Activated T-cell treated with anti-CD3 and anti-CD28 coated beads, Interleukin-2, amount 50 U/mL, for 4 hours (primary cell): ENCODE measurements at regions not wholly inside any gene's neighbourhood (a gene's known extent, or its start where the extent isn't known, plus 50 kb on each side); places are given as distances from the start of the nearest gene placed in this dataset.

Experiments used
- ATAC-seq, 2 donors: fragments of 200-7000 bp; cut with Tn5 transposase; one replicate each; pipeline ENCODE4 v1.10.0; 2021
- DNase-seq: peaks from one replicate; pipeline ENCODE4 v3.0.0-alpha.2; 2020
- H3K27me3 Mint-ChIP-seq: one replicate; pipeline ENCODE4 v1.8.0; 2021; ENCODE audit warnings: low read depth, mixed read lengths
- H3K36me3 Mint-ChIP-seq: one replicate; pipeline ENCODE4 v1.8.0; 2022; ENCODE audit warnings: mixed read lengths; ENCODE audit not compliant: insufficient read depth
- H3K4me1 Mint-ChIP-seq: one replicate; pipeline ENCODE4 v1.8.0; 2021; ENCODE audit warnings: low read depth, mixed read lengths
- H3K4me3 Mint-ChIP-seq: one replicate; pipeline ENCODE4 v1.8.0; 2021; ENCODE audit warnings: mild to moderate bottlenecking, moderate library complexity, mixed read lengths
- H3K9me3 Mint-ChIP-seq: one replicate; pipeline ENCODE4 v1.8.0; 2021; ENCODE audit warnings: mixed read lengths

- H3K9me3 Mint-ChIP-seq: no peaks in the 10 kb centered on the region
- H3K27me3 Mint-ChIP-seq: no peaks in the 10 kb centered on the region
- ATAC-seq (no peak), DNase-seq (no peak)
- no peaks in the 10 kb centered on the region for H3K36me3 Mint-ChIP-seq
- H3K4me1 Mint-ChIP-seq: no peaks in the 10 kb centered on the region
- H3K4me3 Mint-ChIP-seq: no peak overlapping the region
These were observed 529.2 kb downstream of the USP25 start for GRCh38 chr21:16258844-16259611.

- Mint-ChIP-seq H3K36me3 (no peaks in the 10 kb centered on the region), H3K4me3 (no peak overlapping the region), H3K4me1 (no peaks in the 10 kb centered on the region), H3K9me3 (no peaks in the 10 kb centered on the region), H3K27me3 (no peaks in the 10 kb centered on the region)
- DNase-seq: no peak
- no peak for ATAC-seq
These were observed 532.3 kb downstream of the USP25 start for GRCh38 chr21:16262091-16262490.

- no peaks in the 10 kb centered on the region for H3K4me1 Mint-ChIP-seq
- H3K36me3 Mint-ChIP-seq: no peaks in the 10 kb centered on the region
- ATAC-seq: no peak
- no peaks in the 10 kb centered on the region for H3K27me3 Mint-ChIP-seq
- no peak overlapping the region for H3K4me3 Mint-ChIP-seq
- no peaks in the 10 kb centered on the region for H3K9me3 Mint-ChIP-seq
- DNase-seq: no peak
These were observed 534.5 kb downstream of the USP25 start for GRCh38 chr21:16264319-16264718.

GRCh38 chr21:16269476-16269875 is 539.7 kb downstream of the USP25 start:
- H3K9me3 Mint-ChIP-seq: no peaks in the 10 kb centered on the region
- H3K4me1 Mint-ChIP-seq: no peaks in the 10 kb centered on the region
- H3K4me3 Mint-ChIP-seq: no peak overlapping the region

GRCh38 chr21:16279731-16280581 is 550.2 kb downstream of the USP25 start:
- DNase-seq (no peak), ATAC-seq (no peak)
- Mint-ChIP-seq H3K9me3 (no peaks in the 10 kb centered on the region), H3K36me3 (no peaks in the 10 kb centered on the region), H3K4me1 (no peaks in the 10 kb centered on the region), H3K4me3 (no peak overlapping the region), H3K27me3 (no peaks in the 10 kb centered on the region)

More at GRCh38 chr21:16269476-16269875, 539.7 kb downstream of the USP25 start:
- Mint-ChIP-seq H3K36me3 (no peaks in the 10 kb centered on the region), H3K27me3 (no peaks in the 10 kb centered on the region)
- no peak for ATAC-seq
- no peak for DNase-seq

- DNase-seq: no peak
- no peaks in the 10 kb centered on the region for H3K4me1 Mint-ChIP-seq
These were observed 550.9 kb downstream of the USP25 start for GRCh38 chr21:16280686-16281091.

GRCh38 chr21:16283516-16283915 is 553.7 kb downstream of the USP25 start:
- Mint-ChIP-seq H3K9me3 (no peaks in the 10 kb centered on the region), H3K4me1 (no peaks in the 10 kb centered on the region), H3K4me3 (no peak overlapping the region), H3K27me3 (no peaks in the 10 kb centered on the region), H3K36me3 (no peaks in the 10 kb centered on the region)
- ATAC-seq (no peak), DNase-seq (no peak)

More at GRCh38 chr21:16280686-16281091, 550.9 kb downstream of the USP25 start:
- no peak for ATAC-seq
- H3K36me3 Mint-ChIP-seq: no peaks in the 10 kb centered on the region
- no peaks in the 10 kb centered on the region for H3K27me3 Mint-ChIP-seq
- H3K4me3 Mint-ChIP-seq: no peak overlapping the region
- H3K9me3 Mint-ChIP-seq: no peaks in the 10 kb centered on the region

GRCh38 chr21:16285605-16286126 is 555.9 kb downstream of the USP25 start:
- Mint-ChIP-seq H3K4me1 (no peaks in the 10 kb centered on the region), H3K27me3 (no peaks in the 10 kb centered on the region), H3K36me3 (no peaks in the 10 kb centered on the region), H3K4me3 (no peak overlapping the region), H3K9me3 (no peaks in the 10 kb centered on the region)
- DNase-seq: no peak
- ATAC-seq: no peak

- Mint-ChIP-seq H3K27me3 (no peaks in the 10 kb centered on the region), H3K9me3 (no peaks in the 10 kb centered on the region), H3K4me3 (no peak overlapping the region), H3K36me3 (no peaks in the 10 kb centered on the region), H3K4me1 (no peaks in the 10 kb centered on the region)
- no peak for DNase-seq
- no peak for ATAC-seq
These were observed 557.3 kb downstream of the USP25 start for GRCh38 chr21:16287046-16287445.

GRCh38 chr21:16291296-16291695 is 561.5 kb downstream of the USP25 start:
- Mint-ChIP-seq H3K9me3 (no peaks in the 10 kb centered on the region), H3K27me3 (no peaks in the 10 kb centered on the region), H3K4me3 (no peak overlapping the region), H3K36me3 (no peaks in the 10 kb centered on the region), H3K4me1 (no peaks in the 10 kb centered on the region)
- ATAC-seq (no peak), DNase-seq (no peak)

- no peaks in the 10 kb centered on the region for H3K27me3 Mint-ChIP-seq
- H3K9me3 Mint-ChIP-seq: no peaks in the 10 kb centered on the region
- H3K4me1 Mint-ChIP-seq: no peaks in the 10 kb centered on the region
- no peak overlapping the region for H3K4me3 Mint-ChIP-seq
- DNase-seq (no peak), ATAC-seq (no peak)
- H3K36me3 Mint-ChIP-seq: no peaks in the 10 kb centered on the region
These were observed 564.3 kb downstream of the USP25 start for GRCh38 chr21:16294128-16294527.

GRCh38 chr21:16302851-16303282 is 573.1 kb downstream of the USP25 start:
- ATAC-seq: no peak
- H3K4me1 Mint-ChIP-seq: no peaks in the 10 kb centered on the region
- H3K36me3 Mint-ChIP-seq: no peaks in the 10 kb centered on the region
- H3K9me3 Mint-ChIP-seq: no peaks in the 10 kb centered on the region
- DNase-seq: no peak
- H3K4me3 Mint-ChIP-seq: no peak overlapping the region
- H3K27me3 Mint-ChIP-seq: no peaks in the 10 kb centered on the region

GRCh38 chr21:16304174-16305095 is 574.7 kb downstream of the USP25 start:
- Mint-ChIP-seq H3K9me3 (no peaks in the 10 kb centered on the region), H3K36me3 (no peaks in the 10 kb centered on the region), H3K4me3 (no peak overlapping the region), H3K27me3 (no peaks in the 10 kb centered on the region), H3K4me1 (no peaks in the 10 kb centered on the region)
- no peak for DNase-seq
- ATAC-seq: no peak

GRCh38 chr21:16305686-16306085 is 575.9 kb downstream of the USP25 start:
- no peaks in the 10 kb centered on the region for H3K4me1 Mint-ChIP-seq
- DNase-seq: no peak
- ATAC-seq: no peak
- H3K4me3 Mint-ChIP-seq: no peak overlapping the region
- no peaks in the 10 kb centered on the region for H3K36me3 Mint-ChIP-seq
- no peaks in the 10 kb centered on the region for H3K27me3 Mint-ChIP-seq
- no peaks in the 10 kb centered on the region for H3K9me3 Mint-ChIP-seq
